NCI-H748 (cell line): ENCODE measurements at regions not wholly inside any gene's neighbourhood (a gene's known extent, or its start where the extent isn't known, plus 50 kb on each side); places are given as distances from the start of the nearest gene placed in this dataset.

ENCODE experiments used
- DNase-seq: peaks from one replicate; lab custom pipeline; 2025; ENCODE audit not compliant: unreplicated experiment; lab: John Stamatoyannopoulos, UW

- no peak for DNase-seq
Observed at GRCh38 chr13:110826861-110827672, 87.8 kb downstream of the ANKRD10 start.
